D721Med (cell line): ENCODE measurements at regions not wholly inside any gene's neighbourhood (a gene's known extent, or its start where the extent isn't known, plus 50 kb on each side); places are given as distances from the start of the nearest gene placed in this dataset.
"Not testable (repeated sequence)": the region's sequence is repeated elsewhere in the genome, so short reads cannot be mapped to it uniquely, and the experiment has no call there.

Source experiments
- DNase-seq: peaks from one replicate; pipeline ENCODE4 v3.0.0; 2011; ENCODE audit warnings: low spot score; ENCODE audit not compliant: insufficient read length
- FAIRE-seq: peaks from 2 replicates; lab custom pipeline; 2011; peaks lifted over from hg19 to GRCh38; lab: Jason Lieb, UNC
- CTCF ChIP-seq: IDR thresholded peaks from 2 replicates; pipeline ENCODE4 v1.5.1; 2012; ENCODE audit warnings: mild to moderate bottlenecking, control low read depth; ENCODE audit not compliant: insufficient read depth; ENCODE audit errors: missing control alignments

- DNase-seq (no peak), FAIRE-seq (peak; percentile 32)
- no peak for TF ChIP-seq CTCF
Observed at GRCh38 chr1:219085988-219086387, 87.7 kb upstream of the LYPLAL1 start.

- DNase-seq (no peak), FAIRE-seq (no peak)
- TF ChIP-seq CTCF = no peak
Observed at GRCh38 chr1:219086956-219087469, 86.7 kb upstream of the LYPLAL1 start.

- FAIRE-seq = no peak
- no peak for TF ChIP-seq CTCF
- DNase-seq = no peak
Observed at GRCh38 chr1:219088778-219089557, 84.7 kb upstream of the LYPLAL1 start.

- FAIRE-seq = peak; percentile 16
- no peak for DNase-seq
- no peak for TF ChIP-seq CTCF
Observed at GRCh38 chr1:219090607-219091006, 83.1 kb upstream of the LYPLAL1 start.

GRCh38 chr1:219092206-219092605, 81.5 kb upstream of the LYPLAL1 start:
- TF ChIP-seq CTCF = no peak
- FAIRE-seq (peak; percentile 72), DNase-seq (no peak)

GRCh38 chr1:219099307-219099706, 74.4 kb upstream of the LYPLAL1 start:
- FAIRE-seq (no peak), DNase-seq (no peak)
- no peak for TF ChIP-seq CTCF

GRCh38 chr1:219100059-219100458, 73.6 kb upstream of the LYPLAL1 start:
- DNase-seq = no peak
- no peak for TF ChIP-seq CTCF
- no peak for FAIRE-seq

- not testable (repeated sequence) for DNase-seq, FAIRE-seq
Observed at GRCh38 chr1:219102466-219102865, 71.2 kb upstream of the LYPLAL1 start.
